HG03442 (cell line): ENCODE measurements at regions not wholly inside any gene's neighbourhood (a gene's known extent, or its start where the extent isn't known, plus 50 kb on each side); places are given as distances from the start of the nearest gene placed in this dataset.
"Not testable (repeated sequence)": the region's sequence is repeated elsewhere in the genome, so short reads cannot be mapped to it uniquely, and the experiment has no call there.

ENCODE experiments used
- ATAC-seq: cut with Tn5 transposase; IDR thresholded peaks from one replicate; pipeline ENCODE4 v1.9.1; 2021; ENCODE audit warnings: mild to moderate bottlenecking, moderate library complexity; ENCODE audit not compliant: unreplicated experiment

DNA sequence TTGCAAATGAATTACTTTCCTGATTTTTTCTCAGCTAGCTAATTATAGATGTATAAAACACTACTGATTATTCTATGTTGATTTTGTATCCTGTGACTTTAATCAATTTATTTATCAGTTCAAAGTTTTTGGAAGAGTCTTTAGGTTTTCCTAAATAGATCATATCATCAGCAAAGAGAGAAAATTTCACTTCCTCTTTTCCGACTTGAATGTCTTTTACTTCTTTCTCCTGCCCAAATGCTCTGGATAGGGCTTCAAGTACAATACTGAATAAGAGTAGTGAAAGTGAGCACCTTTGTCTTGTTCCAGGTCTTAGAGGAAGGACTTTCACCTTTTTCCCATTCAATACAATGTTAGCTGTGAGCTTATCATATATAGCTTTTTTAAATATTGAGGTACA, 417.9 kb downstream of the PDGFC start:
- ATAC-seq = no peak

DNA sequence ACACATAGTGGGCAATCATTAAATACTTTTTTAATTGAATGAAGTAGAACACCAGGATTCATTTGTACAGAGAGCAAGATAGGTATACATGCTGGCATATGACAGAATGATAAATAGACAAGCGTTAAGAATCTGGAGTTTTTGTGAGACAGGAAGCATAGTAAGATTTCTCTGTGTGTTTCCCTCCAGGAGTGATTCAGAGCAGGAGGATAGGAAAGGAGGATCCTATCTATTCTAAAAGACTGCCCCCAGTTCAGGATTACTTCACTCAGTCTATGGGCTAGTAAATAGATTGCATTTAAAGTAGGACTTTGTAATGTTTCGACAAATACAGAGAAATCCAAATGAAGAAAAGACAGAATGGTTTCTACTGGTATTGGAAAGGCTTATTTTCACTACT, 423.7 kb downstream of the PDGFC start:
- ATAC-seq = no peak

DNA sequence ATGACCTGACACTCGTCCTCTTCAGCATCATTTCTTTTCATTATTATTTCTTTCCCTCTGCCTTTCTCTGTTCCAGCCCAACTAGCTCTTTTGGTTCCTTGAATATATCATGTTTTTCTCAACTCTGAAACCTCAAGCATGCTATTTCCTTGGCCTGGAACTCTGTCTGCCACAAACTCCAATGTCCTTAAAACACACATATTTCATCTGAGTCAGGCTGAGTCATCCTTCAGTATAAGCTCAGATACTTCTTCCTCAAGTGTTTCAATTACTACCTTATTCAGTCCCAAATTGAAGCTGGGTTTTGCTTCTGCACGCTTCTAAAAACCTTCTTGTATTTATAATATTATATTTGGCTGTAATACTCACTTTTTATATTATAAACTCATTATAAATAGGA, 424.2 kb downstream of the PDGFC start:
- no peak for ATAC-seq

DNA sequence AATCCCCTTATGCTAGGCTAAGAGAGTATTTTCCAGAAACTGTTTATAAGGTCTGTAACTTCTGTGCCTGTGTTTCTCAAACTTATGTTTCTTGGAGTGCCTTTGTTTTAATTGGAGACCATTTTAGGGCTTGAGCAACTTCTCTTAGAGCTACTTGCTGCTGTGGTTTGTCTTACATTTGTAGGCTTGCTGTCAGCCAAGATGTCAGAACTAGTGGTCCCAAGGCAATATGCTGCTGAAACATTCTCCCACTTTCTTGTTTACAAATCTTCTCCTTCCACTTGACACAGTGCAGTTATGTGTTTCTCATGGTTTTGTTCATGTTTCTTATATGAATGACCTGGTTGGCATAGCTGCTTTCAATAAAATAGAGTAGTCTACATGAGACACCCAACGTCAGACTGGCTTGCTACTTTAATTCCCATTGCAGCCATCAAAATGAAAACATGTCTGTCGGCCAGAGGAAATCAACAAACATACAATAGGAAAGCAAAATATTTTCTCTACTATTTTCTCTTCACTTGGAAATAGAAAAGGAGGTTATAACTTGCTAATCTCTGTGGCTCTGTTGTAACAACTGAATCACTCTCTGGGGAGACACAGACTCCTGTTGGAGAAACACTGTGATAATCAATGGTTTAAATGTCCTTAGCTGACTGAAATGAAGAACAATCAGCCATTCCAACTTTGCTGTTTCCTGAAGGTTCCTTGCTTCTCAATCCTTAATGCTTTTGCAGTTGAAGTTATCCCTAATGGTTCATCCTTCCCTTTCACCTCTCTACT, 426.4 kb downstream of the PDGFC start:
- no peak for ATAC-seq

DNA sequence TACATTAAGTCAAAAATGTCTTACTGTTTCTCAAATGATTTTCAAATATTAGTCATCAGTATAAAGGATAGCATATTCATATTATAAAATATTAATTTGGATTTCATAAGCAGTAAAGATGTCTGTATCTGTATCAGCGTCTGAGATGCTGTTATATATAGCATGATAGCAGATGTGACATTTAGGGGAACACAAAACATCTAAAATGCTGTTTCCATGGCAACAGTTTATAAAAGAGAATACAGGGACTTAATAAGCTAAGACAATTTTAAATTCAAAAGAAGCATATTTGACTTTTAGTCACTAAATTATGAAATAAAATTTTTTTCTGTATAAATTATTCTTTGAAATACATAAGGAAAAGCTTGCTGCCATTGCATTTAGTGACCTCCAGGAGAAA, 432.2 kb downstream of the PDGFC start:
- ATAC-seq = no peak

DNA sequence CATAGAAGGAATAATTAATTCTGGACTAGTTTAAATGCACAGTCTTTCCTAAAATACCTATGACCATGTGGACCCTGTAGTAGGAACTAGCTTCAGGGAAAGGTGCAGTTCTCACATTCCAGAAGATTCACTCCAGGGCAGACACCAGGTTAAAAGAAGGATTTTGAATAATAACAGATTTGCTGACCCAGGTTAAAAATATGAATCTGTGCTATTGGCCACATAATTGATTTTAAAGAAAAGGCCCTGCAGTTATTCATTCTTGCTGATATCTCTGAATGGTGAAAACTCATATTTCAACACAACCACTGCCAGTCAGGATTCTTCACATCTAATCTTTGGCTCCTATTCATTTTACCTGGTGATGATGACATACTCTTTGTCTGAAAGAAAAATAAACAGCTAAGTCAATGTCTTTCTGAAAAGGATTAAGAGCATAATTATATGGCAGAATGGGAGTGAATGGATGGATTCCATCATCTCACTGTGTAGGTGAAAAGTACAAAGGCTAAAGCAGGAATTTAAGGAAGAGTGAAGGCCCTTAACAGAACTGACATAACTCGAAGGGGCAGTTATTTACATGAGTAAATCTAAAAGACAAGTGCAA, 432.8 kb downstream of the PDGFC start:
- ATAC-seq = no peak

DNA sequence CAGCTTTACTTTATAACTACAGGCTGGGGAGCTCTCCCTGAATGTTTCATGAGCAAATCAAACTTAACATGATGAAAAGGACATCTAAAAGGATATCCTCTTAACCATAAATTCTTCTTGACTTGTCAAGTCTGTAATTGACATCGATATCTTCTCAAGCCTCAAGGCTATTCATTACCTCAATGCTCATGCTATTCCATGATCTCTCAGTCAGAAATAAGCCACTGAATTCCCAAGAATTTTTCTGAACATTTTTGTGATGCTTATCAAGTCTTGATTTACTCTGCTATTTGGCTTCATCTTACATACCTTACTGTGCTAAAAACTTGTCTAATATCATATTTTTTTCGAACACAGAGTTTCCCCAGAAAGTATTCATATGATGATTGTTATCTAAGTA, 433.4 kb downstream of the PDGFC start:
- no peak for ATAC-seq

DNA sequence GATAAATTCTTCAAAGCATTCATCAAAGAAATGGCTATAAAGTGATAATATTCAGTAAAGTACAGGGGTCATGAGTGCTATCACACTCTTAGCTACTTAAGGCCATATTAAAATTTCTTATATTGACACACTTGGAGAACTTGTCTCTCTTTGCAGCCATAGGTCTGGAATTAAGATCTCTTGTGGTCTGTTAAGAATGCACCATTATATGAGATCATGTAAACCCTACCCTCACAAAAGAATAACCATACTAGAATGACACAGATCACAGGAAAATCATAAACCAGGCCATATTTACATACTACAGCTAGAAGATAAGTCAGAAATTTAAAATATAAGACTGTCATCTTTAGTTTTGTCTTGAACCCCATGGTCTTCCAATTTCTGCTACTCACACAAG, 434.3 kb downstream of the PDGFC start:
- ATAC-seq = no peak

DNA sequence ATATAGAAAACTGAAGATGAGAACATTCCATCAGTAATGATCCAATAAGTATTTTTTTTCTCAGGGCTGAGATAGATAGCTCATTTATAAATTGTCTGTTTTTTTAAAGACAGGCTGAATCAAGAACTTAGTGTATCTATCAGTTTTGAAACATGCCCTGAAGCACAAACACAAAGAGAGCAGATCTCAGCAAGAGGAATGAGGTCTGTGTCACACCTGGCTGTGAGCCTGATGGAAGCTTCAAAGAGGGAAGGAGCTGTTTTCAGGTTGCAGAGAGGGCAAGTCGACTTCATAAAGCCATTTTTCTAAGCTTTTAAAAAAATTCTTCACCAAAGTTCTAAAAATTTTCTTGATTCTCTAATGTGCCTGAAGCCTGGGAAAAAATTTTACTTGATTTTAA, 434.9 kb downstream of the PDGFC start:
- no peak for ATAC-seq

DNA sequence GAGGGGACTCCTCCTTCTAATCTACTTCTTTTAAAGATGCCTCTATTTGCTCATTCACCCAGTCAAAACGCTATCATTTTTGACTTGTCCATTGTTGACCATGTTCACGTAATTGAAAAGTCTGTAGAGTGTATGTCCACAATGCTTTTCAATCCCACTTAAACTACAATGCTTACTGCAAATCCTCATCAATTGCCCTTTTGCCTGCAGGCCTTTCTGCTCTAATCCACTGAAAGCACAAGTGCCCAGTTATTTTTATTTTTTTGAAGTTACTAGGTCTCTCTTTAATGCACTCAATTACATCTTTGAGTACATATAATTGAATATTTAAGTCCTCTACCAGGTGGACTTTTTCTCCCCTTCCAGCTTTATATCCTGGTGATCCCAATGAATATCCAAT, 437.4 kb downstream of the PDGFC start:
- ATAC-seq = no peak

DNA sequence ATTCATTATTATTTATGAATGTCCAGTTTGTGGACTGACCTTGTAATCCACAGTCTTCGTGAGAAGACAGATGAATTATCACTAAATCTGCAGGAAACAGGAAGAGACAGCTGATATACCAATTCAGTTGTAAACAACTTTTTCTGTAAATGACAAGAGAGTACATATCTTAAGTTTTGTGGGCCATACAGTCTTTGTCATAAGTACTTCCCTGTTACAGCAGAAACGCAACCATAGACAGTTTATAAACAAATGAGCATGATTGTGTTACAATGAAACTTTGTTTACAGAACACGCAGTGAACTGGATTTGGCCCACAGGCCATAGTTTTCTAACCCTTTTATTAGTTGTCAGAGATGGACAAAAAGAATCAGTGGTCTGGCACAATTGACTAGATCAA, 443.4 kb downstream of the PDGFC start:
- no peak for ATAC-seq

DNA sequence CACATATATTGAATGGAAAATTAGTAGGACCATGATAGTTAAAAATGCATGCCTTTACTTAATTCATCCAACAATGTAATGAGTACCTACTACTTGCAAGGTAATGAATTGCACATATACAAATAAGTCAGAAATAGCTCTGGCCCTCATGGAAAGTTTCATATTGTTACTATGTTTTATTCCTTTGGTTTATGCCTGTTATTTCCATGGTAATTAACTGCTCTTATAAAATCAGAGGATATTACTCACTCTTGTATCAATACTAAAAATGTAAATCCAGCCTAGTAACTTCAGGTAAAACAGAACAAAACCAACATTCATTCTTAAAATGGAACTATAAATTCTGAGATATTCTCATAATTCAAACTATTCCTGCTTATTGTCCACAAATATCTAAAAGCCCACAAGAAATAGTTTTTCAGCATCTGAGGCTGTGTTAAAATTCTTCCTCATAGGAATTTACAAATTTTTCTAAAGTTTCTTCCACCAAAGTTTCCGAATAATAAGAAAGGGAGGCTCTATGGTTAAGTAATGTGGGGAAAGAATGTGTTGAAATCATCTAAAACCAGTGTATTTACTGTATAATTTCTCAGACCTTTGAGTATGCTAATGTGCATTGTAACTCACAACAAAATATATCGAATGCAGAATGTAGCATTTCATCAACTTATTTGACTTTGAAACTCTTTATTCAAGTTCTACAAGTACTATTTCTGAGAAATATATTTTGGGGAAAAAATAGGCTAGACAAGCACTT, 444.2 kb downstream of the PDGFC start:
- no peak for ATAC-seq

DNA sequence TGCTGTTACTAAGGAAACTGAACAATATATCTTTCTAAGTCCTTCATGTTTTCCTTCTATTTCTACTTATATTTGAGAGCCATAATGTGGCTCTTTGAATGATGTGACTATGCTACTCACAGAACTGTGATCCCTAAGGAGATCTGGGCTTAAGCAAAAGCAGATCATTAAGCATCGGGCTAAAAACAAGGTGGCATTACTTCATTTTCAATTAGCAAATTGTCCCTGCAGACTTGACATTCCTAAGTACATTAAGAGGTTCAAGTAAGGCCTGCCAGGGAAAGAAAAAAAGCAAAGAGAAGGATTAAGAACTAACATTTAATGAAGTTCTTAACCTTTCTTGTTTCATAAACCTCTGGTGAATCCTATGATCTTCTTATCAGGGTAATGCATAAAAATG, 447.6 kb downstream of the PDGFC start:
- no peak for ATAC-seq

DNA sequence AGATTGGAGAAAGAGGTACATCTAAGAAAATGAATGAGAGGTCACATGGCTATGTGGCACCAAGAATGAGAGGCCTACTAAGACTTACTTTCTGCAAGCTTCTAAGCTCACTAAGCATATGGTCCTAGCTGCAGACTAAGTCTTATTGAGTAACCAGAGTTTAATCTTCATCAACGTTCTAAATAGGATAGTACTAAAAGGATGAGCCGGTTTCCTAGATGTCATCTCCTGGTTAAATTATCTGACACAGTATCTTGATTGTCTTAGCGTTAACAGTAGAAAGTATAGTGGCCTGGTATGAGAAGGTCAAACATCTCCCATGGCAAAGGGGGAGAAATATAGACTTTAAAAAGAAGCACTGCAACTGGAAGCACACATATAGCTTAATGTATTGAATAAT, 448.1 kb downstream of the PDGFC start:
- ATAC-seq = no peak

DNA sequence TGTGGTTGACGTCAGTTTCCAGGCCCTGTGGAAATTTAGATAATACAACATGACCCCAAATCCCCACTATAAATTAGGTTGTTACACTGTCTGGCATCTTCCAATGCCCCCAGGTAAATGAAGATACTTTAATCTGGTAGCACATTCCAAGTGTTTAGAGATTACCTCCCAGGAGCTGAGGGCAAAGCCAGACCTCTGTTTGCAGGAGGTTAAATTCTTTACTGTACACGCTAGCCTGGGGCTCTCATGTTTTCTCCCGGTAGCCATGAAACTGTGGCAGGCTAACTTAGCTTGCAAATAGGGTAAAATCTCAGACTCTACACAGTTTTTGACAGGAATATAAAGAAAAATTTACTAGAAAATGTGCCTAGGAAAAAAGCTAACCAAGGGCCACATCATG, 450.0 kb downstream of the PDGFC start:
- no peak for ATAC-seq

DNA sequence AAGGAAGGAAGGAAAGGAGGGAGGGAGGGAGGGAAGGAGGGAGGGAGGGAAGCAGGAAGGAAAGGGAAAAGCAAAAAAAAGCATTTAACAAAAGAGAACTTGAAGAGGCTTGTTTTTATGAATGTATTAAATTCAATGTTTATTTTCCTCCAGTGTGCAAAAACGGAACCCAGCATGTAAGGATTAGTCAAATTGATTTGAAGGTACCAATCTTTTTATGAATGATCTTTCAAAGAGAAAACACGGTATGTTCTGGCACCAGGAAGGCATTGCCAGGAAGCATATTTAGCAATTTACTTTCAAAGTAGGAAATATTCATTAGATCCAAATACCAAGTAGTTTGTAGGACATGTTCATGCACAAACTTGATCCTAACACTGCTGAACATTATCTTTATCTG, 453.6 kb downstream of the PDGFC start:
- no peak for ATAC-seq

DNA sequence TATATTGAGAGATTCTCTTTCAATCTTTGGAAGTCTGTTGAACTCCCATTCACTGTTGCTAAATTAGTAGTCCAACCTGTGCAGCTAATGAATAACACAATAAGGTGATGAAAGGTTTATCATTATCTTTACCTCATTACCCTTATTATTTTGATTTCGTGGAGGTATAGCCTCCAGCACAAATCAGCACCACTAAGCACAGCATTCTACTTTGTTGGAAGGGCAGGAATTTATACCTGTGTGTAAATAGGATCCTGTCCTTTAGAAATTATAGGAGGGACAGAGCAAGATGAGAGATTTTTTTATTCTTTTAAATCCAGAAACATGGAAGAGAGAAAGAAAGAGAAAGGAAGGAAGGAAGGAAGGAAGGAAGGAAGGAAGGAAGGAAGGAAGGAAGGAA, 454.1 kb downstream of the PDGFC start:
- ATAC-seq = no peak

DNA sequence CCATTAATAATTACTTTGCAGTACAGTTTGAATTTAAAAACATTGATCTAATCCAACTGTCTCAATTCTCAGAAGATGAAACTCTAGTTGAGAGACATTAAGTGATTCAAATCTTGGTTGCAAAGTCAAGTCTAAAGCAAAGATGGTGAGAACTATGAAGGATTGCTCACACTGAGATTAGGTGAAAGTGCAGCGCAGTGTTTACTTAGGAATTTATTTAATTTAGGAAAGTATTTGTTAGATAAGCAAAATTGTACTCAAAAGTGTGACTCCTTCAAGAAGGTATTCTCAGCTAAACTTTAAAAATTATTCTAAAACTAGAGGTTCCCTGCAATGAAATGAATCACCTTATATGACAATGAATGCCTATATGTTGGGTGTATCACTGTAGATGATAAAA, 454.9 kb downstream of the PDGFC start:
- no peak for ATAC-seq

DNA sequence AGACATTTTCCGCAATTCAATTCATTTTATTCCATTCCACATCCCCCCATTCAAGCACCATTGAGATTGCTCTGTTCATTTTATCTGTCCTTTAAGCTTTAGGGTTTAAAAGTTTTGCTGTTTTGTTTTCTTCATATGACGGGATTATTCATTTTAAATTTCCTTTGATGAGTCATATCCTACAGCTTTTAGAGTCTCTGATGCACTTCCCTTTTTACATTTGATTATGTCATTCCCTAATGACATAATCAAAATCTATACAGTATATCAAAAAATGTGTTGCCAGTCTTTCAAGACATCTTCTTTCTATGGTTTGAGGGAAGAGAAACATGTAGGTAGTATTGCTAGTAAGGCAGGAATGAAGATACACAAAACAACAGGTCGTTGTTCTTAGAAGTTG, 456.3 kb downstream of the PDGFC start:
- no peak for ATAC-seq

DNA sequence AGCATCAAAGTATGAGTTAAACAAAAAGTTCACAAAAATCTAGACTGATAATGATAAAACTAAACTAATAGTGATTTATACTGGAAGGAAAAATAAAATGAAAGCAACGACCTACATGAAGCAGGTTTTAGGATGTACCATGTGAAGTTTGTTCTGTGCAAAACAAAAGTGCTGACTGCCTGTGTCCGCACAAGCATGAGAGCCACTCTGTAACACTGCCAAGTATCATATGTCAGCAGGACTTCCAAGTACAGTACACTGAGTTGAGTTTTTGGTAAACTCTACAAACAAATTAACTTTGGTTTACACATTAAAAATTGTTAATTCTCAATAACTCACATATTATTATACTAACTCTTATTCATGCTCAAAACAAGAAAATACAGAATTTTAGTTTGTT, 459.0 kb downstream of the PDGFC start:
- ATAC-seq = no peak

DNA sequence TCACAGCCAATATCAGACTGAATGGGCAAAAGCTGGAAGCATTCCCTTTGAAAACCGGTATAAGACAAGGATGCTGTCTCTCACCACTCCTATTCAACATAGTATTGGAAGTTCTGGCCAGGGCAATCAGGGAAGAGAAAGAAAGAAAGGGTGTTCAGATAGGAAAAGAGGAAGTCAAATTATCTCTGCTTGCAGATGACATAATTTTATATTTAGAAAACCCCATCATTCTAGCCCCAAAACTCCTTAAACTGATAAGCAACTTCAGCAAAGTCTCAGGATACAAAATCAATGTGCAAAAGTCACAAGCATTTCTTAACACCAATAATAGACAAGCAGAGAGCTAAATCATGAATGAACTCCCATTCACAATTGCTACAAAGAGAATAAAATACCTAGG, 461.7 kb downstream of the PDGFC start:
- not testable (repeated sequence) for ATAC-seq

DNA sequence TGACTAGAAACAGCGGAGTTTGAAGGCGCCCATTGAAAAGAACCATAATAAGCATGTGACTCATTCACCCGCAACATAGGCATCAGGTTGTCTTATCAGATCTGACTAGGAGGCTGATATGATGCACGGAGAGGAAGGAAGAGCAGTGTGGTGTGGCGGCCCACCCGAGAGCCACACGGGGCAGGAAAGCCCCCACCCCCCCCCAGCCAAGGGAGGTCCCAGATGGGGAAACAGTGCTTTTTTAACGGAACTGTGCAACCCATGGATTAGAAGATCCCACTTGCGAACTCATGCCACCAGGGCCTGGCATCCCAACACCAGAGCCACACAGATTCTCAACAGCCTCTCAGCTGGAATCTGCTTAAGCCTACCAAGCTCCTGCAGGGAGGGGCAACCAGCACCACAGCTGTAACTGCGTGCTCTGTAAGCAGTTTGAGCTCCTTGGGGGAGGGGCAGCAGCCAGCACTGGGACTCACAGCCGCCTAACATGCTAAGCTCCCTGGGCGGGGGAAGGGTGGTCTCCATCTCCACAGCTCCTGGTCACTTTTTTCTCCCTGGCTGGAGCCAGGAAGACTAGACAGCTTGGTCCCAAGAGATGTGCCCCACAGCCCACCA, 466.2 kb downstream of the PDGFC start:
- no peak for ATAC-seq
